IPS DF 6.9 (cell line): ENCODE measurements at regions not wholly inside any gene's neighbourhood (a gene's known extent, or its start where the extent isn't known, plus 50 kb on each side); places are given as distances from the start of the nearest gene placed in this dataset.
A peak's percentile ranks its signal among the peaks of the same experiment; 100 is the strongest.
"Not testable (repeated sequence)": the region's sequence is repeated elsewhere in the genome, so short reads cannot be mapped to it uniquely, and the experiment has no call there.

ENCODE experiments used
- DNase-seq: peaks from one replicate; pipeline ENCODE4 v3.0.0-alpha.2; 2013; ENCODE audit warnings: low read depth, low spot score
- H3K27ac ChIP-seq: one replicate; pipeline ENCODE4 v1.5.1; 2013; ENCODE audit warnings: low read length, control low read depth
- H3K27me3 ChIP-seq: 2 replicates; pipeline ENCODE4 v1.6.1; 2013; ENCODE audit warnings: mild to moderate bottlenecking, low read length; ENCODE audit not compliant: control insufficient read depth, insufficient read depth
- H3K36me3 ChIP-seq: 2 replicates; pipeline ENCODE4 v1.6.1; 2013; ENCODE audit warnings: low read length; ENCODE audit not compliant: control insufficient read depth, insufficient read depth
- H3K4me1 ChIP-seq: 2 replicates; pipeline ENCODE4 v1.6.1; 2013; ENCODE audit warnings: low read length; ENCODE audit not compliant: control insufficient read depth, insufficient read depth
- H3K4me3 ChIP-seq: 2 replicates; pipeline ENCODE4 v1.5.1; 2013; ENCODE audit warnings: mild to moderate bottlenecking, low read length
- H3K9me3 ChIP-seq: 2 replicates; pipeline ENCODE4 v1.6.1; 2013; ENCODE audit warnings: low read length, inconsistent platforms; ENCODE audit not compliant: control insufficient read depth, insufficient read depth
- WGBS: extraction: QIAGEN DNeasy Blood & Tissue Kit; methylation state at CpG from one replicate; pipeline ENCODE4 v1.1.7; 2013; ENCODE audit warnings: mixed read lengths, missing lambda C conversion rate; ENCODE audit not compliant: insufficient read length, insufficient coverage; 5-methylcytosine and 5-hydroxymethylcytosine counted together

DNA sequence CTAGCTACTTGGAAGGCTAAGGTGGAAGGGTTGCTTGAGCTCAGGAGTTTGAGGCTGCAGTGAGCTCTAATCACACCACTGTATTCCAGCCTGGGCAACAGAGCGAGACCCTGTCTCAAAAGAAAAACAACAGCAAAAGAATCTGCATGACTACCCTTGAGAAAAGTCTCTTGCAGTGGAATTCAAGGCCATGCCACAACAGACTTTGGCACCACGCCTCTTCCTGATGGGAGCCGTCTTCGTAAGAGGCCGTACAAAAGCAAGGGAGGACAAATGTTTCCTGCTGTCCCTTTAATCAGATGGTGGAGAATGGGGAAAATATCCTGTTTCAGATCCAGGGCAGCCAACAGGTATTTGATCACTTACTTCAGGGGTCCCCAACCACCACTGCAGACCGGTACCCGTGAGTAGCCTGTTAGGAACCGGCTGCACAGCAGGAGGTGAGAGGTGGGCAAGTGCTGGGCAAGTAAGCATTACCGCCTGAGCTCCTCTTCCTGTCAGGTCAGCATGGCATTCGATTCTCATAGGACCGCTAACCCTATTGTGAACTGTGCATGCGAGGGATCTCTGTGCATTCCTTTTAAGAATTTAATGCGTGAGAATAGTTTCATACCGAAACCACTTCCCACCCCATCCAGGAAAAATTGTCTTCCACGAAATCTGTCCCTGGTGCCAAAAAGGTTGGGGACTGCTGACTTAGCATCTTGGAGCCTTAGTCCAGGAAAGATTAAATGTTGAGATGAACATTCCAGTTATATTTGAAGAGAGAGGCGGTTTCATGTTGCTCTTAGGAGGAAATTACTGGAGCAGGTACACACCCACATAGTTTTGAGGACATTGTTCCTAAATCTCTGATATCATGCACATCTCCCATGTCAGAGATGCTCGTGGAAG, 94.4 kb upstream of the XPO1 start:
- no peak for DNase-seq
- no peak overlapping the region for H3K27ac ChIP-seq
- WGBS: no CpG with 5 or more reads among the region's 17 CpGs
- H3K4me1 ChIP-seq: no peaks in the 10 kb centered on the region; the same call in 1 of the 2 replicates
- H3K9me3 ChIP-seq: no peaks in the 10 kb centered on the region; the same call in 1 of the 2 replicates
- no peaks in the 10 kb centered on the region for H3K27me3 ChIP-seq
- H3K36me3 ChIP-seq: no peaks in the 10 kb centered on the region
- no peak overlapping the region for H3K4me3 ChIP-seq

GRCh38 chr2:61631321-61631720, 93.2 kb upstream of the XPO1 start:
- H3K27ac ChIP-seq: no peak overlapping the region
- DNase-seq: no peak
- WGBS: no CpG with 5 or more reads among the region's 2 CpGs

GRCh38 chr2:61626827-61627226, 88.7 kb upstream of the XPO1 start:
- H3K36me3 ChIP-seq: no peaks in the 10 kb centered on the region
- no peaks in the 10 kb centered on the region for H3K9me3 ChIP-seq

More at GRCh38 chr2:61631321-61631720, 93.2 kb upstream of the XPO1 start:
- Histone ChIP-seq H3K36me3 (no peaks in the 10 kb centered on the region), H3K4me1 (no peaks in the 10 kb centered on the region; the same call in 1 of the 2 replicates), H3K4me3 (no peak overlapping the region), H3K9me3 (no peaks in the 10 kb centered on the region), H3K27me3 (no peaks in the 10 kb centered on the region)

GRCh38 chr2:61623747-61624146, 85.6 kb upstream of the XPO1 start:
- Histone ChIP-seq H3K27me3 (no peaks in the 10 kb centered on the region), H3K27ac (no peak overlapping the region), H3K4me3 (no peak overlapping the region), H3K9me3 (no peaks in the 10 kb centered on the region), H3K36me3 (no peaks in the 10 kb centered on the region), H3K4me1 (no peaks in the 10 kb centered on the region)
- no CpG with 5 or more reads among the region's 5 CpGs for WGBS
- no peak for DNase-seq

More at GRCh38 chr2:61626827-61627226, 88.7 kb upstream of the XPO1 start:
- no CpG with 5 or more reads among the region's 1 CpG for WGBS
- Histone ChIP-seq H3K27me3 (no peaks in the 10 kb centered on the region), H3K4me1 (no peaks in the 10 kb centered on the region), H3K27ac (no peak overlapping the region), H3K4me3 (no peak overlapping the region)
- no peak for DNase-seq

- Histone ChIP-seq H3K27me3 (no peaks in the 10 kb centered on the region; the same call in 1 of the 2 replicates), H3K4me1 (no peaks in the 10 kb centered on the region), H3K9me3 (no peaks in the 10 kb centered on the region), H3K36me3 (no peaks in the 10 kb centered on the region), H3K4me3 (no peak overlapping the region), H3K27ac (no peak overlapping the region)
- whole genome bisulfite sequencing: no CpG with 5 or more reads among the region's 6 CpGs
- no peak for DNase-seq
Measured at GRCh38 chr2:61620244-61621159, 82.3 kb upstream of the XPO1 start.

- no CpG with 5 or more reads among the region's 5 CpGs for WGBS
- H3K27me3 ChIP-seq: no peaks in the 10 kb centered on the region; the same call in 1 of the 2 replicates
- no peak for DNase-seq
- no peaks in the 10 kb centered on the region for H3K4me1 ChIP-seq
- no peaks in the 10 kb centered on the region for H3K9me3 ChIP-seq
- no peaks in the 10 kb centered on the region for H3K36me3 ChIP-seq
- H3K27ac ChIP-seq: no peak overlapping the region
- no peak overlapping the region for H3K4me3 ChIP-seq
Measured at GRCh38 chr2:61619561-61619960, 81.4 kb upstream of the XPO1 start.

DNA sequence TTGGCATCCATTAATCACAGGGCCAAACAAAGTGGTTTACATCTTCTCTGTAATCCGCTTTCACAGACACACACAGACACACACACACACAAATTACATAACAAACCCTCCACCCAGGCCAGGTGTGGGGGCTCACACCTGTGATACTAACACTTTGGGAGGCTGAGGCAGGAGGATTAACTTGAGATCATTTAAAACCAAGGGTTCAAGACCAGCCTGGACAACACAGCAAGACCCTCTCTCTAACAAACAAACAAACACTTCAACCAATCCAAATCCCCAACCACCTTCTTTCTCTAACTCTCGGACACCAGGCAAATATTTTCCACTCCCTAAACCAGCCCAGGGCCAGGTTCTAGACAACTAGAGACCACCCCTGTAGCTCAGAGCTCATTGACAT, 79.5 kb upstream of the XPO1 start:
- Histone ChIP-seq H3K9me3 (no peaks in the 10 kb centered on the region), H3K27me3 (no peaks in the 10 kb centered on the region; the same call in 1 of the 2 replicates), H3K4me1 (no peaks in the 10 kb centered on the region), H3K4me3 (no peak overlapping the region), H3K36me3 (no peaks in the 10 kb centered on the region), H3K27ac (no peak overlapping the region)
- WGBS: 100% methylated on average over 1 of the region's 2 CpGs
- DNase-seq: no peak

GRCh38 chr2:61605245-61605644, 67.1 kb upstream of the XPO1 start:
- whole genome bisulfite sequencing: no CpG with 5 or more reads among the region's 3 CpGs
- no peak overlapping the region for H3K4me3 ChIP-seq
- no peak overlapping the region for H3K27ac ChIP-seq
- no peaks in the 10 kb centered on the region for H3K27me3 ChIP-seq
- no peak for DNase-seq
- no peaks in the 10 kb centered on the region for H3K9me3 ChIP-seq
- no peaks in the 10 kb centered on the region for H3K4me1 ChIP-seq
- no peaks in the 10 kb centered on the region for H3K36me3 ChIP-seq

- H3K4me3 ChIP-seq: no peak overlapping the region
- no peaks in the 10 kb centered on the region for H3K9me3 ChIP-seq
- H3K27me3 ChIP-seq: no peaks in the 10 kb centered on the region
- no peaks in the 10 kb centered on the region for H3K36me3 ChIP-seq
- H3K4me1 ChIP-seq: no peaks in the 10 kb centered on the region
- no peak for DNase-seq
- no CpG with 5 or more reads among the region's 2 CpGs for WGBS
- no peak overlapping the region for H3K27ac ChIP-seq
Measured at GRCh38 chr2:61604433-61604832, 66.3 kb upstream of the XPO1 start.

GRCh38 chr2:61598515-61599156, 60.5 kb upstream of the XPO1 start:
- not testable (repeated sequence) for H3K4me1 ChIP-seq, H3K9me3 ChIP-seq, H3K27me3 ChIP-seq, H3K4me3 ChIP-seq, DNase-seq, H3K36me3 ChIP-seq
- no CpG with 5 or more reads among the region's 7 CpGs for WGBS
- peak overlapping the region; percentile 55 for H3K27ac ChIP-seq
